Brain microvascular endothelial cell (primary cell): ENCODE measurements at regions not wholly inside any gene's neighbourhood (a gene's known extent, or its start where the extent isn't known, plus 50 kb on each side); places are given as distances from the start of the nearest gene placed in this dataset.

ENCODE experiments used
- DNase-seq: peaks from one replicate; pipeline ENCODE4 v3.0.0-alpha.2; 2020
- H3K27ac ChIP-seq: fragments of 250-450 bp; sonication (Bioruptor Pico); 2 replicates; pipeline ENCODE4 v1.5.1; 2020; ENCODE audit warnings: mild to moderate bottlenecking, moderate library complexity
- H3K27me3 ChIP-seq: fragments of 250-450 bp; sonication (Bioruptor Pico); replicated peaks from 2 replicates; pipeline ENCODE4 v1.5.1; 2020; ENCODE audit warnings: mild to moderate bottlenecking
- H3K36me3 ChIP-seq: fragments of 250-450 bp; sonication (Bioruptor Pico); replicated peaks from 2 replicates; pipeline ENCODE4 v1.5.1; 2020; ENCODE audit warnings: mild to moderate bottlenecking
- H3K4me3 ChIP-seq: 2 replicates; pipeline ENCODE4 v1.5.1; 2011; ENCODE audit warnings: low read depth, mild to moderate bottlenecking, control low read depth, low read length, moderate library complexity
- CTCF ChIP-seq: IDR thresholded peaks from 2 replicates; pipeline ENCODE4 v1.5.1; 2011; ENCODE audit warnings: low read depth, mild to moderate bottlenecking, moderate library complexity, low read length, control low read depth, inconsistent platforms; ENCODE audit errors: missing control alignments
- in situ Hi-C: cut with HindIII; loops from 2 replicates; pipeline ENCODE4 v1.10.0; 2017; ENCODE audit warnings: low sequenced_read_pairs, low pct_ligation_motif_present

- H3K27ac ChIP-seq = no peak overlapping the region
- in situ Hi-C loops = no loop called here
- no peak overlapping the region for H3K4me3 ChIP-seq
- TF ChIP-seq CTCF = no peak
- H3K36me3 ChIP-seq = no peaks in the 10 kb centered on the region
- DNase-seq = no peak
- no peaks in the 10 kb centered on the region for H3K27me3 ChIP-seq
These were observed 1013.0 kb downstream of the TECRL start for GRCh38 chr4:63396269-63396668.

DNA sequence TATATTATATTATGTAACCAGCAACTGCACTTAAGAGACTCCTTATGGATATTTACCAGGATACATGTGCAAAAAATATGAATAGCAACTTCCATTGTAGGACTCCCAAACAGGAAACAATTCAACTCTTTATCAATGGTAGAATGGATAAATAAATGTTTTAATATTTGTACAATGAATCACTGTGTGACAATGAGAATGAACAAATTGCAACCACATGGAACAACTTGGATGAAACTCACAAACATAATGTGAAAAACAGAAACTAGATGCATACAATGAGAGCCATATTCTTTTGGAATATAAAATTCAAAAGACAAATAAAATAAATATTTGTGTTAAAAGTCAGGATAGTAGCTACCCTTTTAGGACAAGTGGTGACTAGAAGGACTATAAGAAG is 1015.7 kb downstream of the TECRL start:
- in situ Hi-C loops = no loop called here
- TF ChIP-seq CTCF = no peak
- H3K4me3 ChIP-seq = no peak overlapping the region
- no peaks in the 10 kb centered on the region for H3K36me3 ChIP-seq
- DNase-seq = no peak
- H3K27me3 ChIP-seq = no peaks in the 10 kb centered on the region
- no peak overlapping the region for H3K27ac ChIP-seq

DNA sequence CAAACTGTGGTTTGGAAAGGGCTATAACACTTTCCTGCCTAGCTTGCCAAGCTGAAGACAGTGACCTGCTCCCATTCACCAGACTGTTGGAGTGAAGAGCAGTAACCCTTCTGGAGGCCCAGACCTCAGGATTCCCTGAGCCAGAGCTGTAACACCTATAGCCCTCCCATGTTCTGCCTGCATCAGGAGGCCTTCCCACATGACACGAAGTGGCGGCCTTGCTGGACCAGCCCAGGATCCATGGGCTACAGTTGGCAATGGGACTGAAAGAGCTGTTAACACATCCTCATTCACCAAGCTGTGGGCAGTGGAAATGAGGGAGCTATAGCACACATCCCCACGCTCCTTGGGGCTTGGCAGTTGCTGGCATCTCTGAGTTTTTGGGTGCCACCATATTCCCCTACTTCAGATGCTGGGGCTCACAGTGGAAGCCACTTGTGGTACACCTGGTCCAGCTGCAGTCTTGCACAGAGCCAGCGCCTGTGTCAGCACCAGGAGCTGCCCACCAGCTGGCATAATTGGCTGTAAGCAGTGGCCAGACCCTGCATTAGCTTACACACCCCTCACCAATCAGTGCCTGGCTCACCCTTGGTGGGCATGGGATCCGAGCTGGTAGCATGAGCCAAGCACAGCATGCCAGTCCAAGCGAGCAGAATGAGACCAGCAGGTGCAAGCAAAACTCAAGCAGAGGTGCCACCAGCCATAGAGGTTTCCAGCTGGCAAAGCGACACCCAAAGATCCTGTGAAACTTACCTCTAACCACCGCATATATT is 1029.3 kb downstream of the TECRL start:
- Histone ChIP-seq H3K27ac (no peak overlapping the region), H3K27me3 (no peaks in the 10 kb centered on the region), H3K36me3 (no peaks in the 10 kb centered on the region), H3K4me3 (no peak overlapping the region)
- no peak for TF ChIP-seq CTCF
- in situ Hi-C loops = no loop called here
- DNase-seq = no peak

- Histone ChIP-seq H3K27me3 (no peaks in the 10 kb centered on the region), H3K36me3 (no peaks in the 10 kb centered on the region), H3K27ac (no peak overlapping the region), H3K4me3 (no peak overlapping the region)
- in situ Hi-C loops = no loop called here
- no peak for DNase-seq
- TF ChIP-seq CTCF = no peak
These were observed 1038.2 kb downstream of the TECRL start for GRCh38 chr4:63371001-63371400.

DNA sequence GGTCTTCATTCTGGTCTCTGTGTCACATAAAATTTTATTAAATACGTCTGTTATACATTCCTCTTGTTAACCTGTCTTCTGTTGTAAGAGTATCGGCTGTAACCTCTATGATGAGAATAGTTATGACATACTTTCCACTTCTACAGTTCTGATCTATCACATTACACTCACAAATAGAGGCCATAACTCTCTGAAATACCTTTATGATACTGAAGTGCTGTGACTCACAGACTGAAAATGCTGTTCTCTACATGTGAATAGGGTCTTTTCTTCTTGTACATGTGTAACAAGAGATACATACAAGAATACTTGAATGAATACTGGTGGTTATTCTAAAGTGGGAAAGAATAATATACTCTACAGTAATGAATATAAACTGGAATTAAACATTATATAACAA is 1047.6 kb downstream of the TECRL start:
- in situ Hi-C loops = no loop called here
- H3K27ac ChIP-seq = no peak overlapping the region
- no peaks in the 10 kb centered on the region for H3K27me3 ChIP-seq
- no peak overlapping the region for H3K4me3 ChIP-seq
- DNase-seq = no peak
- TF ChIP-seq CTCF = no peak
- H3K36me3 ChIP-seq = no peaks in the 10 kb centered on the region

- Histone ChIP-seq H3K27me3 (no peaks in the 10 kb centered on the region), H3K36me3 (no peaks in the 10 kb centered on the region), H3K4me3 (no peak overlapping the region), H3K27ac (no peak overlapping the region)
- in situ Hi-C loops = no loop called here
- DNase-seq = no peak
- no peak for TF ChIP-seq CTCF
These were observed 1048.2 kb downstream of the TECRL start for GRCh38 chr4:63361066-63361465.
